ENCODE measurements at regions not wholly inside any gene's neighbourhood (a gene's known extent, or its start where the extent isn't known, plus 50 kb on each side); places are given as distances from the start of the nearest gene placed in this dataset.
"Not testable (repeated sequence)": the region's sequence is repeated elsewhere in the genome, so short reads cannot be mapped to it uniquely, and the experiment has no call there.

GRCh38 chr10:23779301-23779700 lies 340.4 kb downstream of the OTUD1 start:
- no peak for DNase-seq

GRCh38 chr10:23780331-23780730 lies 341.5 kb downstream of the OTUD1 start:
- DNase-seq = no peak

- no peak for DNase-seq
Measured at GRCh38 chr10:23786594-23786993, 347.7 kb downstream of the OTUD1 start.

GRCh38 chr10:23793577-23793976 lies 354.7 kb downstream of the OTUD1 start:
- no peak for DNase-seq

GRCh38 chr10:23797452-23797851 lies 358.6 kb downstream of the OTUD1 start:
- DNase-seq = not testable (repeated sequence)

- no peak for DNase-seq
Measured at GRCh38 chr10:23804125-23804524, 365.2 kb downstream of the OTUD1 start.

GRCh38 chr10:23813687-23814086 lies 374.8 kb downstream of the OTUD1 start:
- no peak for DNase-seq

- DNase-seq = no peak
Measured at GRCh38 chr10:23818484-23818883, 379.6 kb downstream of the OTUD1 start.

- no peak for DNase-seq
Measured at GRCh38 chr10:23820792-23821191, 381.9 kb downstream of the OTUD1 start.

- no peak for DNase-seq
Measured at GRCh38 chr10:23824822-23825221, 384.1 kb upstream of the KIAA1217 start.

- no peak for DNase-seq
Measured at GRCh38 chr10:23826421-23826820, 382.5 kb upstream of the KIAA1217 start.

- no peak for DNase-seq
Measured at GRCh38 chr10:23829556-23829955, 379.4 kb upstream of the KIAA1217 start.

- no peak for DNase-seq
Measured at GRCh38 chr10:23834091-23834490, 374.8 kb upstream of the KIAA1217 start.

GRCh38 chr10:23850631-23851030 lies 358.3 kb upstream of the KIAA1217 start:
- no peak for DNase-seq

- no peak for DNase-seq
Measured at GRCh38 chr10:23859598-23859997, 349.3 kb upstream of the KIAA1217 start.

GRCh38 chr10:23864631-23865147 lies 344.2 kb upstream of the KIAA1217 start:
- DNase-seq = no peak

GRCh38 chr10:23866985-23867384 lies 342.0 kb upstream of the KIAA1217 start:
- not testable (repeated sequence) for DNase-seq

- peak; percentile 4 for DNase-seq
Measured at GRCh38 chr10:23868121-23868520, 340.8 kb upstream of the KIAA1217 start.

- no peak for DNase-seq
Measured at GRCh38 chr10:23869548-23869947, 339.4 kb upstream of the KIAA1217 start.

GRCh38 chr10:23869996-23870395 lies 338.9 kb upstream of the KIAA1217 start:
- no peak for DNase-seq

- no peak for DNase-seq
Measured at GRCh38 chr10:23870651-23871610, 338.0 kb upstream of the KIAA1217 start.

- DNase-seq = no peak
Measured at GRCh38 chr10:23872290-23872689, 336.6 kb upstream of the KIAA1217 start.

GRCh38 chr10:23877791-23878320 lies 331.1 kb upstream of the KIAA1217 start:
- no peak for DNase-seq

- DNase-seq = no peak
Measured at GRCh38 chr10:23884670-23885069, 324.3 kb upstream of the KIAA1217 start.
